HG03354 (cell line): ENCODE measurements at regions not wholly inside any gene's neighbourhood (a gene's known extent, or its start where the extent isn't known, plus 50 kb on each side); places are given as distances from the start of the nearest gene placed in this dataset.

ENCODE experiments used
- ATAC-seq: cut with Tn5 transposase; IDR thresholded peaks from one replicate; pipeline ENCODE4 v1.9.1; 2021; ENCODE audit warnings: mild to moderate bottlenecking; ENCODE audit not compliant: unreplicated experiment, poor library complexity, severe bottlenecking

DNA sequence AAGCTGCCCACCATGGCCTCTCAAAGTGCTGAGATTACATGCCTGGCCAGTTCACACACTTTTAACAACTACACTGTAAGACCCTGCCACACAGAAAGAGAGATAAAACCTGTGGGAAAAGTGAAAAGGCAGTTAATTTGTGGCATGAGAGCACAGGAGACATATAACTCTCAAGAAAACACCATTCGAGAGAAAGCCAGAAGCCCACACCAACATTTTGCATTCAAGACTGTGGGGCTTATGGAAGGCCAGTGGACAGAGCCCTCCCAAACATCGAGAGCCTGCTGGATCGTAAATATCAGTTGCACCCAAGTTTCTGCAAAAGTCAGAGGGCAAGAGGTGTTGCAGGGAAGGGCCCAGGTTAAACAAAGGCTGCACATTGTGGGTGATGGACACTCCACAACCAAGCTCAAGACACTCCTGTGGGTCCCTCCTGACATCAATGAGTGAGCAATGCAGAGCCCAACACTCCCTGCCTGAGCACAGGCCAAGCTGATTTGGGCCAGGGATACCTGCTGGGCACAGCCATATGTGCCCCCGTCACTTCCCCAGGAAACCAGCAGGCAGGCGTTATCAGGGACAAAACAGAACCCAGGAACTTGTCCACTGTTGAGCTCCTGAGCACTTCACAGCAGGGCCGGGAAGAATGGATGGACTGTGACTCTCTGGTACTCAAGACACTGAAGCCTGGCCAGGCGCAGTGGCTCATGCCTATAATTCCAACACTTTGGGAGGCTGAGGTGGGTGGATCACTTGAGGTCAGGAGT is 114.4 kb downstream of the ZFP36L2 start:
- ATAC-seq: no peak

DNA sequence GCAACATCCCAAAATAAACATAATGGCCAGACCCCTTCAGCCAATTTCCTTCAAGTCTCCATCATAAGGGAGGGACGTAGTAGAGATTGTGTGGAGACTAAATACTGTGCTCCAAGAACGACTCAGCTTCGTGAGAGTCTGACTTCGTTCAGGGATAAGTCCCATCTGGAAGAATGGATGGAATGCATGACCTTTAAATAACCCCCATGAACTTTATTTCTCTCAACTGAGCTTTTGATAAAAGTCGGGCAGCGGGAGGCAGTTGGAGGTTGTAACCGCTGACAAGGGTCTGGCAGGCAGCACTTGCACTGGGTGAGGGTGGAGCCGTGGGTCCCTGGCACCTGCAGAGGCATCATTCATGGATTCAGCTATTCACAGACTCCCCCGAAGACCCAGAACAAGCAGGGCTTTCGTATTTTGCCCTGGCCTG is 115.9 kb downstream of the ZFP36L2 start:
- ATAC-seq: no peak

DNA sequence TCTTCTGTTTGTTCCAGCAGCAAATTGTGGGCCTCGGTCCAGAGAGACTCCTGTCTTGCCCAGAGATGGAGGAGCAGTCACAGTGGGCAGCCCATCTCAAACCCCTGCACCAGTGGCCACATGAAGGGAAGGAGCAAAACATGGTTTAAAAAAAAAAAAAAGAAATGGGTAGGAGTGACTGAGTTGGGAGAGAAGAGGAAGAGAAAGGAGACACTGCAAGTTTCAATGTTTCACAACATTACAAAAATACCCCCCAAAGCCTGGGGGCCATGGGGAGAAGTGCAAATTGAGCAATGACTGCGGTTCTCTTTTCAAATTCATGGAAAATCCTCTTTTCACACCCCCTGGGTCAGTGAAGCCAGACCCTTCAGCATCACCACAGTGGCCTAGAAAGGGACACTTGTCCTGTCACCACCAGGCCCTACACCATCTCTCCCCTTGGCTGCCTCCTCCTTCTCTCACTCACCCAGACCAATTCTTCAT is 117.1 kb downstream of the ZFP36L2 start:
- ATAC-seq: no peak

DNA sequence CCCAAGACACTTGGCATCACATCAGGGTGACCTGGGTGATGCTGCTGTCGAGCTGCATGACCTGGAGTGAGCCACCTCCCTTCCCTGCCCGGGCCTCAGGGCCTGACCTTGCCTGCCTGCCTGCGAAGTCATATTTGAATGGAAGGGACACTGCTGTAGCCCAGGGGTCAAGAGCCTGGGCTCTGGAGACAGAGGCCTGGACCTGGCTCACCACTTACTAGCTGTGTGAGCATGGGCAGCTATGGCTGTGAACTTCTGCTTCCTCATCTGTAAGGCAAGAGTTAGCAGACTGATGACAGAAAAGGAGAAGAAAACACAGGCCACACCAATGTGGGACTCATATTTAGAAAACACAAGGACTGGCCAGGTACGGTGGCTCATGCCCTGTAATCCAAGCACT is 118.7 kb downstream of the ZFP36L2 start:
- no peak for ATAC-seq

DNA sequence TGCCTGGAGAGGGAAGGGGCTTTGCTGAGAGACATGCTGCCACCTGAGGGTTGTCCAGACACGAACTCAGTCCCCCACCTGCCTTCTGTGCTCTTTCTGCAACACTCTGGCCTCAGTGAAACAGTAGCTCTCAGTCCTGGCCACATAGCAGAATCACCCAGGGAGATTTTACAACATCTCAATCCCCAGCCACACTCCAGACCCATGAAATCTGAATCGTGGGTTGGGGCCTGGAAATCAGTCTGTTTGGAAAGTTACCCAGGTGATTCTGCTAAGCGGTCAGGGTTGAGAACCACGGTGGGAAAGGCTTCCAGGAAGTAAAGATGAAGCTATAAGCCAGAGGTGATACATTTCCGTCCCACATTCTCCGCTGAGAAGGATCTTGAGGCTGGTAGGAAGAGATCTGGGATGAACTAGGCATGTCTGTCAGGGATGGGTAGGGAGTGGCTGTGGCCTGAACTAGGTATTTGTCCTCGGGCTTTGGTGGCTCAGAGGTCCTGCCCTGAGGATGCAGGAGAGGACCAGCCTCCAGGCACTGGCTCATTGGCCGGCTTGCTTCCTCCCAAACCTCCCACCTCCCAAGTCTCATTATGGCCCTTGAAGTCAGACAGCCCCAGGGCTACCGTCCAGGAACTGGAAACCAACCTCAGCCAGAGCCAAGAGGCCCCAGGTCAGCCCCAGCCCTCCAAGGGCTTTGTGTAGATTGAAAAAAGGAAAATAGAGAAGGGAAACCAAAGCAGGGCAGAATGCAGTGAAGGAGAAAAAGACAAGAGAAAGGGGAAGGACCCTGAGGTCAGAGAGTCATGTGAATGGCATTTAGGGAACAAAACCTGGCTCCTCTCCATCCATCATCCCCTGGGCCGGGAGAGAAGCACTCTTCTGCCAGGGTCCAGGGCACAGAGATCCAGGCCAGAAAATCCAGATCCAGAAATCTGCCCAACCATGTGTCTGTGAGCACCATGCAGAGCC is 119.6 kb downstream of the ZFP36L2 start:
- no peak for ATAC-seq

DNA sequence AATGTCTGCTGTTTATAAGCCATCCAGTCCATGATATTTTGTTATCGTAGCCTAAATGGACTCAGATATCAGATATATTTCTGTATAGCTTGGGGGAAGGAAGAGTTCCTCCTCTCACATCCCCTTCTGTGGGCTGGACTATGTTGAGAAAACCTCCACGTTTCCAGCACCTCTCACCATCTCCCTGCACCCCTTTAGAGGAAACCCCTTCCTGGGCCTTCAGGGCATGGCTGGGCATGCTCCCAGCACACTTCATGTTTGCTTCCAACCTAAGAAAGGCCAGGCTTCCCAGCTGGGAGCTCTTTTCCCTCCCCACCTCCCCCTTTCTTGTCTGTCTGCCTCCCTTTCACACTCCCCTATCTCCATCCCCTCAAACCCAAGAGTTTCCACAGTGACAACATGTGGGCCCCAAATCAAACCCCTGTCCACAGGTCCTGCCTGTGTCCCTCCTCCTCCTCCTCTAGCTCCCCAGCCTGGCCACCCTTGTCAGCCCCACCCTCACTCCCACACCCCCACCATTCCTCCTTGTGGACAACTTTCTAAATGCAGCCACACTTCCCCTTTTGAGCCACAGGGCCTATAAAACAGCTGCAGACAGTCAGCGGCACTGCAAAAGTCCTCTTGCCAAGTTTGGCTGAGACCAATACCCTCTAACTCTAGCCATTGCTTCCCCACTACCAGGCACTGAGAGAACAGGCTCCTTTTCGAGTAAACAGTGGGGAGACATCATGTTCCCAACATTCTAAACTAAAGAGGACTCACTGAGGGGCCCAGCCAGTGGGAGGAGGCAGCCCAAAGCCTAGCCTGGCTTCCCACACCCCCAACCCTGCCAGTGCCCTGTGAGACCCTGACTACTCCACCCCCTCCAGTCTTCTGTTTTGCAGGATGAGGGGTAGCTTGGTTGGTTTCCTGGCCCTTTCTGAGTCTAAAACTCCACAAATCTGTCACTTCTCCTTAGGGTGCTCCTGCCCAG is 120.5 kb downstream of the ZFP36L2 start:
- ATAC-seq: peak; percentile 69

DNA sequence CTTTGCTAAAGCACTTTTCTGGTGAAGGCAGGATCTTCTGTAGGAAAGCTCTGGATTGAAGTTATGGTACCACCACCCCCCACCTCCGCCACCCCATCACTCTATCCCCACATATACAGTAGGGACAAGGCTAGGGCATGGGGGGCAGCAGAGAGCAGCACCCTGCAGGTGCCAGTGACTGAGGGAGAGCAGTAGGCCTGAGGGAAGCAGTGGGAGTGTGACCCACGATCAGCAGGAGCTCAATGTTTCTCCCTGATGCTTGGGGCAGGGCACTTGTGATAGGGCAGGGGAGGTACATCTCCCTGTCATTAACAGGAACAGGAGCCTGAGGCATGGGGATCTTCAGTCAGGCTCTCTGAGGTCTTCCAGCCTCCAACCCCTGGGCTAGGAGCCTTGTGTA is 121.6 kb downstream of the ZFP36L2 start:
- ATAC-seq: no peak

DNA sequence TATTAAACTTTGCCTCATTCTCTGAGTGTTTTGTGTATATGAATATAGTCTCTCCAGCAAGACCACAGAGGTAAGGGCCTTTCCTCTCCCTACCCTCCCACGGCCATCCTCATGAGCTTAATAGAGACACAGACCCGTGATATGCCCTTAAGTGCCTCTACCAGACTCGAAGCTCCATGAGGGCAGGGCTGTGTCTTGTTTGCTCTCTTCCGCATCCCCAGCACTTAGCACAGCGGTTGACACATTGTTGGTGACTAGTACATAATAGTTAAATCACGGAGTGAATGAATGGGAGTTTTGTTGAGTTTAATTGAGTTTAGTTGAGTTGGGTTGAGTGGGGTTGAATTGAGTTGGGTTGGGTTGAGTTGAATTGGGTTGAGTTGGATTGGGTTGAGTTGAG is 122.3 kb downstream of the ZFP36L2 start:
- ATAC-seq: no peak

DNA sequence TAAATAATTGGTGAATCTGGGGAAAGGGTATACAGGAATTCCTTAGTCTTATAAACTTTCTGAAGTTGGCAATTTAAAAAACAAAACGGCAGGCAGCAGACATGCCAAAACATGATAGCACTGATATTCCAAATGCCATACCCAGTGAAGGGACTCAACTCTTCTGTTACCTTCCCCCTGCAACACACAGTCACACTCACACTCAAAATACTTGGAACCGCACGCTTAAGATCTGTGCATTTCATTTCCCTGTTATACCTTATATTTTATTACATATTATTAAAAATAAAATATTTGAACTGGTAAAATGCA is 123.4 kb downstream of the ZFP36L2 start:
- no peak for ATAC-seq

DNA sequence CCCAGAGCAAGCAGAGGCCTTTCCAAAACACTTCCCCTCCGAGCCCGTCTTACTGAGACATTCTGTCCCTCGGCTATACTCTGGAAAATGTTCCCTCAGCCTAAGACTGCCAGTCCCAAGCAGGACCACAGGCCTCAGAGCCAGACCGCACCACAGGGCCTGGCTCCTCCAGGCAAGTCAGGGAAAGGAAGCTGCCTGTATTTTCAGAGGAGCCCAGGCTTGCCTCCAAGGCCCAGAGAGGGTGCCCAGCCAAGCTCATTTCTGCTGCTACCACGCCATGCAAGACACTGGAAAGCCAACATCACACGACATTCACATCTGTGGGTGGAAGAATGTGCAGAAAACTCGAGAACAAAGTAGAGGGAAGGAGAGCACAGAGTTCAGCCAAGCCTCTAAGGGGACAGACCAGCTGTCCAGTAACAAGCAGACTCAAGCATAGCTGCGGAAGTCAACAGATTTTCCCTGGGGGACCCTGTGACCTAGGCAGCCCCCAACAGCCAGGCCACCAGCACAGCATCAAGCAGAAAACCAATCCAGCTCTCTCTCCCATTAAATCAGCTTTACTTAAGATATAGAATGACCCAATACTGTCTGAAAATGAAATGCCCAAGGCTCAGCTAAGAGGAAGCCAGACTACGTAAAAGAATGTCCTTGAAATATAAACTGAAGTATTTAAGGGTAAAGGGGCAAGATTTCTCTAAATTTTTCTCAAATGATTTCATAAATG is 123.9 kb downstream of the ZFP36L2 start:
- no peak for ATAC-seq

DNA sequence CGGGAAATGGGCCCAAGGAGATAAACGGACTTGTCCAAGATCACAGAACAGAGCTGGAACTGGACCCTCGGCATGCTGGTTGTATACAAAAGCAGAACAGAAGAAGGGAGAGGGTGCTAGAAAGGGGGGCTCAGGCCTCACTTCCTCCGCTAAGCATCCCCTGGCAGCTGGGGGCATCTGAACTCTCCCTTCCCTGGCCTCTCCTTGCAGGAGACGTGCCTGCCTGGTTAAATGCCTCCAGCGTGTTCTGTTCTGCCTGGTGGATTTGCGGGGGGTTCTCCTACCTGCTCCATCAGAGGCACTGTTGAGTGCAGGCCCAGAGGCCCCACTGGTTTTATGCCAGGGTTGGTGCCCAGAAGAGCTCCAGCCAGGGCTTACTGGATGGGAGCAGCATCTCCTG is 124.7 kb downstream of the ZFP36L2 start:
- ATAC-seq: no peak

DNA sequence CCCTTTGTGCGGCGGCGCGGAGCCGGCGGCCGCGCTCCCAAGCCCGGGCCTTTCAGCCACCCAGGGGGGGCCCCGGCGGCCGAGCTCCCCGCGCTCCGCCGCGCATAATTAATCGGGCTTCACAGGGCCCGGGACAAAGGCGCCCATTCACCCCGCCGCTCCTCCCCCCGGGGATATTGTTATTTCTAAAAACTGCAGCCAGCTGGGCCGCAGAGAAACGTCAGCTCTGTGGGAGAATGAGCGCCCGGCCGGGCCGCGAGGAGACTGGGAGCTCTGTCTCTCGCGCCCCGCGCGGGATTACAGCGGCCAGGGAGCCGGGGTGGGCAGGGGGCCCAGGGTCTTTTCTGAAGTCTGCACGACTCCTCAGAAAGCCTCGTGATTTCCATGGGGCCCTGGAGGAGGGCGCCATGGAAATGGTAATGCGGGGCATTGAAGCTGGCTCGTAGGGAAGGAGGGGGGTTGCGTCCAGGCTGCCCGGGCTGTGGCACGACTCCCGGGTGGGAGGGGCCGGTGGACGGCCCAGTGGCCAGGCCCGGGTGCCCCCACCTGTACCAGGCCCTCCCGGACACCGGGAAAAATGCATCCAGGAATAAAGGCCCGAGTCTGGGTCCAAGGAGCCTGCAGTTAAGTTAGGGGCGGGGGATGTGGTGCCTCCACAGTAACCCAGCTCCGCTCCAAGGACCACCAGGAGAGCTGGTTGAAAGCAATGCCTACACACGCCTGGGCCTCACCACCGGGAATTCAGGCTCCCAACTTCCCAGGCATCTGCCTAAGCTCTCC is 125.3 kb downstream of the ZFP36L2 start:
- no peak for ATAC-seq

DNA sequence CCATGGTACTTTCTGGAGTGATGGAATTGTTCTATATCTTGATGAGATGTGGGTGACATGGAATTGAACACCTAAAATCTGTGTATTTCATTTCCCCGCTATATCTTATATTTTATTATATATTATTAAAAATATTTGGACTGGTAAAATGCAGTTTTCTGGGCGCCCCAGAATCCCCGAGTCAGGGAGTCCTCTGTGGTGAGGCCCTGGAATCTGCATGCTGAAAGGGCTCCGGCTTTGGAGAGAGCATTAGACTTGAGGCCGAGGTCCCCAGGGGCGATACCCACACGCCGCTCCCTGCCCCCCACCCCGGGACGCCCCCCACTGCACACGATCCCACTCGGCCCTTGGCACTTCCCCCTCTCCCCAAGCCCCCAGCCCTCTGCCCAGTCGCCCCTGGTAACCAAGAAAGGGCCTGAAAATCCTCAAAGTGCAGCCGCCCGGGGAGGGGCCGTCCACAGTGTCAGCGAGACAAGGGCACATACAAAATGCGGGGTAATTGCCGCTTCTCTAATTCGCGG is 126.0 kb downstream of the ZFP36L2 start:
- no peak for ATAC-seq

DNA sequence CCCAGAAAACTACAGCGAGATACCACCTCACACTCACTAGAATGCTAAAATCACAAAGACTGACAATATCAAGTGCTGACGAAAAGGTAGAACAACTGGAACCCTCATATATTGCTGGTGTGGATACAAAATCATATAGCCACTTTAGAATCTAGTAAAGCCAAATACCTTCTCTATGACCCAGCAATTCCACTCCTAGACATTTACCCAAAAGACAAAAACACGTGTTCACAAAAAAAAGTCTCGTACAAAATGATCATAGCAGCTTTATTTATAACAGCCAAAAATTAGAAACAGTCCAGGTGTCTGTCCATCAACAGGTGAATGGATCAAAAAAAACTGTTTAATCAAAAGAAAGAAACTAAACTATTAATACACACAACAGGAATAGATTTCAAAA is 126.6 kb downstream of the ZFP36L2 start:
- ATAC-seq: no peak

DNA sequence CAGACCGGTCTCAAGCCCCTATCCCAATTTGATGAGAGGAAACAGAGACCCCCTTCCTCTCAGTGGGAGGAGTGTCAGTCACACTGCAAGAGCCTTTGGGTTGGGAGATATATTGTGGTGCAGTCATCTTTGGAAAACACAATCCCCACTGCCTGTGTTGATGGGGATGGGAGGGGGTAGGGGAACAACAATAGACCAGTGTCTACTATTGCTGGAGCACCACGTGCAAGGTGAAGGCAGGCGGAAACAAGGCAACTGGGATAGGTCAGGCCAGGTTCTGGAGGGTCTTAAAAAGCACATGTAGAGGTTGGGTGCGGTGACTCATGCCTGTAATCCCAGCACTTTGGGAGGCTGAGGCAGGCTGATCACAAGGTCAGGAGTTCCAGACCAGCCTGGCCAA is 127.9 kb downstream of the ZFP36L2 start:
- no peak for ATAC-seq

DNA sequence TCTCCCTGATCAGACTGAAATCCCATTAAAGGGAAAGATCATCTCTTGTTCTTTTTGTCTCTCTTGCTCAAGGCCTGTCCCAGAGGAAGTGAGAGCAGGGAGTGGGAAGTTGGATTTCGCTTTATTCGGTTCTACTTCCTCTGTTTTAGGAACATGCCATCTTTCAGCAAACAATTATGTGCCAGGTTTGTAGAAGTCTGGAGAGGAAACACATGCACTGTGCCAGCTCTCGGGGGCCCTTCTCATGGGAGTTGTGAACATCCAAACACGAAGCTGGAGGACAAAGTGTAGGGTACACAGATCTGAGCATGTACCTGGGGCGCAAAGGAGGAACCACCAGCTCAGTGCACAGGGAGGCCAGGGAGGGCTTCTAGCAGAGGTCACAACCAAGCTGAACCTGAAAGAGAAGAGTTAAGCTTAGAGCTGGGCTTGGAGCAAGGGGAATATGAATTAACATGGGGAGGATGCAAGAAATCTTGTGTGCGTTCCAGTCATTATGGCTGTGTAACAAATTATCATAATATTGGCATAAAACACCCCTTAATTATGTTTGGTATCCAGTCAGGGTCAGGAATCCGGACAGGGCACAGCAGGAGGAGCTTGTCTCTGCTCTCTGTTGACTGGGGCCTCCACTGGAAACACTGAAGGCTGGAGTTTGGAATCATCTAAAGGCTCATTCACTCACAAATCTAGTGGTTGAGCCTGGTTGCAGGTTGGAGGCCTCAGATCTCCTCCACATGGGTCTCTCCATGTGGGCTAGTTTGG is 128.6 kb downstream of the ZFP36L2 start:
- no peak for ATAC-seq

DNA sequence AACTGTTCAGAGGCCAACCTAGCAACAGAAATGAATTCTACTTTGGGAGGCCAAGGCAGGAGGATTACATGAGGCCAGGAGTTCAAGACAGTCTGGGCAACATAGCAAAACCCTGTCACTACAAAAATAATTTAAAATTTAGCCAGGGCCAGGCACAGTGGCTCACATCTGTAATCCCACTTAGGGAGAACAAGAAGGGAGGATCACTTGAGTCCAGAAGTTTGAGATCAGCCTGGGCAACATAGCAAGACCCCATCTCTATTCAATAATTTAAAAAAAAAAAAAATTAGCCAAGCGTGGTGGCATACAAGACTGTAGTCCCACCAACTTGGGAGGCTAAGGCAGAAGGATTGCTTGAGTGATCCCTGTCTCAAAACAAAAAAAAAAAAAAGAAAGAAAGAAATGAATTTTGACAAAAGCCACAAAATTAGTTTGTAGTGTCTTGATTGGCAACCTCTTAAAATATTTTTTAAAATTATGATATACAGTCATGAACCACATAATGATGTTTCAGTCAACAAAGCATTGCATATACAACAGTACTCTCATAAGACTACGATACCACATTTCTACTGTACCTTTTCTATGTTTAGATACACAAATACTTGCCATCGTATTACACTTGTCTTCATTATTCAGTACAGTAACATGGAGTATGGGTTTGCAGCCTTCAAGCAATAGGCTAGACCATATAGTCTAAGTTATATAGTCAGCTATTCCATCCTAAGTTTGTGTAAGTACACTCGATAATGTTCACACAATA is 130.7 kb downstream of the ZFP36L2 start:
- no peak for ATAC-seq
